T-cell (primary cell): ENCODE measurements at regions not wholly inside any gene's neighbourhood (a gene's known extent, or its start where the extent isn't known, plus 50 kb on each side); places are given as distances from the start of the nearest gene placed in this dataset.
"Not testable (repeated sequence)": the region's sequence is repeated elsewhere in the genome, so short reads cannot be mapped to it uniquely, and the experiment has no call there.

Experiments used
- ATAC-seq, 4 experiments: fragments of 200-7000 bp in 3 of 4; fragments of 150-1000 bp in 1 of 4; cut with Tn5 transposase; replicated peaks in 1 of 4; 1 replicate in 3 of 4; 2 replicates in 1 of 4; pipeline ENCODE4 v1.10.0; 2021; ENCODE audit warnings: moderate library complexity in 3 of 4, mild to moderate bottlenecking in 2 of 4, moderate number of reproducible peaks in 1 of 4
- CTCF ChIA-PET, 2 donors: fragments of 300-600 bp; sonication (Branson Sonifier 250); formaldehyde crosslinking; loops; one replicate each; lab custom pipeline; 2022; ENCODE audit warnings: antibody characterized with exemption in 2 of 2; lab: Charles Lee
- POLR2A ChIA-PET, 2 donors: fragments of 300-600 bp; sonication (Branson Sonifier 250); formaldehyde crosslinking; loops; one replicate each; lab custom pipeline; 2022; ENCODE audit warnings: antibody characterized with exemption in 2 of 2; lab: Charles Lee
- DNase-seq, 35 experiments: peaks; one replicate each; pipeline versions ENCODE4 v3.0.0 to v3.0.0-alpha.2; 2013 to 2023
- H3K27ac ChIP-seq: one replicate; pipeline ENCODE4 v1.5.1; 2013; ENCODE audit warnings: low read length
- H3K27me3 ChIP-seq, 2 experiments: replicated peaks in 1 of 2; 1 replicate in 1 of 2; 2 replicates in 1 of 2; pipeline versions ENCODE4 v1.6.1 to v1.7.0; 2013; ENCODE audit warnings: low read length in 1 of 2, mixed read lengths in 1 of 2; ENCODE audit not compliant: control insufficient read depth in 2 of 2, insufficient read depth in 2 of 2; ENCODE audit errors: extremely low read depth in 1 of 2
- H3K36me3 ChIP-seq, 2 donors: 1 replicate in 1 of 2; 2 replicates in 1 of 2; pipeline versions ENCODE4 v1.6.1 to v1.7.0; 2013; ENCODE audit warnings: low read length in 1 of 2; ENCODE audit not compliant: control insufficient read depth in 2 of 2, insufficient read depth in 1 of 2; ENCODE audit errors: extremely low read depth in 1 of 2
- H3K4me1 ChIP-seq, 2 experiments: 1 replicate in 1 of 2; 2 replicates in 1 of 2; pipeline versions ENCODE4 v1.6.1 to v1.7.0; 2013; ENCODE audit warnings: low read length in 2 of 2, mixed read lengths in 1 of 2; ENCODE audit not compliant: insufficient read depth in 2 of 2, control insufficient read depth in 1 of 2; ENCODE audit errors: extremely low read depth in 1 of 2
- H3K4me3 ChIP-seq, 2 donors: 1 replicate in 1 of 2; 2 replicates in 1 of 2; pipeline versions ENCODE4 v1.5.1 to v1.7.0; 2013; ENCODE audit warnings: mild to moderate bottlenecking in 2 of 2, low read length in 1 of 2, moderate library complexity in 1 of 2; ENCODE audit not compliant: control insufficient read depth in 1 of 2; ENCODE audit errors: extremely low read depth in 1 of 2
- H3K9me3 ChIP-seq: 2 replicates; pipeline ENCODE4 v1.7.0; 2013
- H3K27ac Mint-ChIP-seq, 2 donors: one replicate each; pipeline ENCODE4 v1.8.0; 2020 to 2021; ENCODE audit warnings: mild to moderate bottlenecking in 2 of 2, mixed read lengths in 2 of 2
- H3K27me3 Mint-ChIP-seq, 2 donors: one replicate each; pipeline ENCODE4 v1.8.0; 2021 to 2022; ENCODE audit warnings: mixed read lengths in 2 of 2
- H3K36me3 Mint-ChIP-seq: one replicate; pipeline ENCODE4 v1.8.0; 2021; ENCODE audit warnings: mixed read lengths
- H3K4me1 Mint-ChIP-seq, 3 donors: one replicate each; pipeline ENCODE4 v1.8.0; 2020 to 2022; ENCODE audit warnings: mixed read lengths in 3 of 3, mild to moderate bottlenecking in 1 of 3
- H3K4me3 Mint-ChIP-seq, 3 donors: one replicate each; pipeline ENCODE4 v1.8.0; 2020 to 2022; ENCODE audit warnings: mild to moderate bottlenecking in 3 of 3, mixed read lengths in 3 of 3, moderate library complexity in 3 of 3
- H3K9me3 Mint-ChIP-seq, 3 donors: one replicate each; pipeline ENCODE4 v1.8.0; 2020 to 2022; ENCODE audit warnings: mixed read lengths in 3 of 3
- WGBS: methylation state at CpG from one replicate; pipeline ENCODE4 v1.1.5; 2013; ENCODE audit warnings: missing lambda C conversion rate; ENCODE audit not compliant: insufficient coverage; 5-methylcytosine and 5-hydroxymethylcytosine counted together

GRCh38 chr4:145276050-145276449, 95.7 kb upstream of the OTUD4 start:
- Histone ChIP-seq H3K36me3 (no peaks in the 10 kb centered on the region), H3K4me3 (no peak overlapping the region), H3K9me3 (no peaks in the 10 kb centered on the region), H3K4me1 (no peaks in the 10 kb centered on the region), H3K27ac (no peak overlapping the region), H3K27me3 (no peaks in the 10 kb centered on the region)
- Mint-ChIP-seq H3K4me3 (no peak overlapping the region), H3K9me3 (no peaks in the 10 kb centered on the region), H3K27ac (no peak overlapping the region), H3K36me3 (no peaks in the 10 kb centered on the region), H3K27me3 (peaks cover 5 to 7% of the 10 kb centered on the region in 2 donors), H3K4me1 (no peaks in the 10 kb centered on the region)
- ChIA-PET POLR2A (interaction anchor here in 1 of 2 donors (0.7 kb wide), 1 partner anchor 89 kb away, joined by 6 read pairs; no protein-coding TSS in a partner anchor), CTCF (interaction anchor here in 1 of 2 donors (0.7 to 1.0 kb wide), 2 partner anchors 42 to 382 kb away, joined by 3 read pairs; no protein-coding TSS in a partner anchor)
- WGBS: no CpG with 5 or more reads among the region's 4 CpGs
- DNase-seq (no peak), ATAC-seq (no peak)

GRCh38 chr4:145271194-145271593, 90.8 kb upstream of the OTUD4 start:
- POLR2A ChIA-PET: no interaction called here
- CTCF ChIA-PET: interaction anchor here in 1 of 2 donors (0.6 kb wide), 1 partner anchor 185 kb away, joined by 6 read pairs; no protein-coding TSS in a partner anchor
- 100% methylated on average over 1 of the region's 2 CpGs for WGBS
- no peak overlapping the region for H3K27ac Mint-ChIP-seq
- H3K9me3 ChIP-seq: no peaks in the 10 kb centered on the region
- H3K9me3 Mint-ChIP-seq: no peaks in the 10 kb centered on the region
- H3K4me3 Mint-ChIP-seq: no peak overlapping the region
- no peaks in the 10 kb centered on the region for H3K4me1 ChIP-seq
- H3K36me3 ChIP-seq: no peaks in the 10 kb centered on the region
- H3K27me3 Mint-ChIP-seq: no peaks in the 10 kb centered on the region
- no peak for DNase-seq
- no peaks in the 10 kb centered on the region for H3K4me1 Mint-ChIP-seq
- peaks cover 0 to 3% of the 10 kb centered on the region in 2 experiments for H3K27me3 ChIP-seq
- H3K27ac ChIP-seq: no peak overlapping the region
- H3K4me3 ChIP-seq: no peak overlapping the region
- no peak for ATAC-seq
- H3K36me3 Mint-ChIP-seq: no peaks in the 10 kb centered on the region

GRCh38 chr4:145266881-145267280, 86.5 kb upstream of the OTUD4 start:
- POLR2A ChIA-PET: no interaction called here
- WGBS: 90% methylated on average over 2 of the region's 2 CpGs
- H3K36me3 Mint-ChIP-seq: no peaks in the 10 kb centered on the region
- no peaks in the 10 kb centered on the region for H3K9me3 Mint-ChIP-seq
- ATAC-seq (no peak), DNase-seq (no peak)
- H3K9me3 ChIP-seq: no peaks in the 10 kb centered on the region
- H3K4me1 Mint-ChIP-seq: no peaks in the 10 kb centered on the region
- no peaks in the 10 kb centered on the region for H3K36me3 ChIP-seq
- H3K27ac Mint-ChIP-seq: no peak overlapping the region
- no peak overlapping the region for H3K4me3 ChIP-seq
- H3K27ac ChIP-seq: no peak overlapping the region
- peaks cover 0 to 3% of the 10 kb centered on the region in 2 experiments for H3K27me3 ChIP-seq
- H3K27me3 Mint-ChIP-seq: no peaks in the 10 kb centered on the region
- CTCF ChIA-PET: no interaction called here
- no peaks in the 10 kb centered on the region for H3K4me1 ChIP-seq
- H3K4me3 Mint-ChIP-seq: no peak overlapping the region

GRCh38 chr4:145260091-145260490, 79.7 kb upstream of the OTUD4 start:
- peaks cover 0 to 5% of the 10 kb centered on the region in 2 donors for H3K36me3 ChIP-seq
- POLR2A ChIA-PET: no interaction called here
- WGBS: no CpG with 5 or more reads among the region's 3 CpGs

GRCh38 chr4:145255311-145255710, 74.9 kb upstream of the OTUD4 start:
- H3K27ac ChIP-seq, H3K4me1 ChIP-seq, H3K27me3 Mint-ChIP-seq, DNase-seq, H3K4me3 ChIP-seq, H3K36me3 Mint-ChIP-seq, H3K27ac Mint-ChIP-seq, H3K4me3 Mint-ChIP-seq, CTCF ChIA-PET, H3K4me1 Mint-ChIP-seq, H3K9me3 Mint-ChIP-seq, H3K27me3 ChIP-seq, POLR2A ChIA-PET, H3K9me3 ChIP-seq, H3K36me3 ChIP-seq, ATAC-seq: not testable (repeated sequence)
- WGBS: 77% methylated on average over 4 of the region's 4 CpGs

More at GRCh38 chr4:145260091-145260490, 79.7 kb upstream of the OTUD4 start:
- ATAC-seq (no peak), DNase-seq (no peak)
- no peak overlapping the region for H3K4me3 Mint-ChIP-seq
- peaks cover 0 to 4% (median 0%) of the 10 kb centered on the region in 3 donors for H3K9me3 Mint-ChIP-seq
- no peaks in the 10 kb centered on the region for H3K4me1 ChIP-seq
- CTCF ChIA-PET: interaction anchor here in 1 of 2 donors (0.5 kb wide), 1 partner anchor 235 kb away, joined by 4 read pairs; no protein-coding TSS in a partner anchor
- no peak overlapping the region for H3K27ac ChIP-seq
- no peaks in the 10 kb centered on the region for H3K36me3 Mint-ChIP-seq
- no peak overlapping the region for H3K4me3 ChIP-seq
- H3K27me3 ChIP-seq: peaks cover 0 to 6% of the 10 kb centered on the region in 2 experiments
- H3K9me3 ChIP-seq: no peaks in the 10 kb centered on the region
- no peak overlapping the region for H3K27ac Mint-ChIP-seq
- no peaks in the 10 kb centered on the region for H3K4me1 Mint-ChIP-seq
- no peaks in the 10 kb centered on the region for H3K27me3 Mint-ChIP-seq

GRCh38 chr4:145252190-145252589, 71.8 kb upstream of the OTUD4 start:
- no peaks in the 10 kb centered on the region for H3K9me3 ChIP-seq
- WGBS: no CpG with 5 or more reads among the region's 1 CpG
- no peak overlapping the region for H3K27ac ChIP-seq
- Mint-ChIP-seq H3K9me3 (no peaks in the 10 kb centered on the region), H3K4me1 (no peaks in the 10 kb centered on the region), H3K27ac (no peak overlapping the region), H3K4me3 (no peak overlapping the region), H3K36me3 (no peaks in the 10 kb centered on the region), H3K27me3 (peaks cover 16 to 18% of the 10 kb centered on the region in 2 donors)
- H3K4me3 ChIP-seq: no peak overlapping the region
- H3K36me3 ChIP-seq: no peaks in the 10 kb centered on the region
- ChIA-PET POLR2A (no interaction called here), CTCF (no interaction called here)
- DNase-seq (no peak), ATAC-seq (no peak)
- H3K4me1 ChIP-seq: no peaks in the 10 kb centered on the region
- peaks cover 0 to 2% of the 10 kb centered on the region in 2 experiments for H3K27me3 ChIP-seq

DNA sequence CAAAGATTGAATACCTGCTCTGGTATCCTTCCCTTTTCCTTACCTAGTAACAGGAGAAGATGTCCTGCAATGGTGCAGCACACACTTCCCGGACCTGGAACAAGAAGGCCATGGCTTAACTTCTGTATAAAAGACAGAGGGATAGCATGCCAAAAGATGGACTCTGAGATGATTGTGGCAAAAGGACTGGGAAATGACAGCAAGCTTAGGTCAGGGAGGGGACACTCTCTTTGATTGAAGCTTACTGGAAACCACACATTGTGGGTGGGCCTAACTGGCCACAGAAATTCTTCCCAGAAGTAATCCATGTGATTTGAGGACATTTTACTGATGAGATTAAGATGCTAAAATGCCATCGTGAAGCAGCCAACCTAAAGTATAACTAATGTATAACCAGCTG, 71.0 kb upstream of the OTUD4 start:
- no peak overlapping the region for H3K27ac ChIP-seq
- no peak overlapping the region for H3K4me3 Mint-ChIP-seq
- ATAC-seq (no peak), DNase-seq (no peak)
- H3K27ac Mint-ChIP-seq: no peak overlapping the region
- no peaks in the 10 kb centered on the region for H3K36me3 ChIP-seq
- ChIA-PET CTCF (no interaction called here), POLR2A (no interaction called here)
- H3K36me3 Mint-ChIP-seq: no peaks in the 10 kb centered on the region
- peaks cover 16 to 18% of the 10 kb centered on the region in 2 donors for H3K27me3 Mint-ChIP-seq
- H3K9me3 Mint-ChIP-seq: no peaks in the 10 kb centered on the region
- no peak overlapping the region for H3K4me3 ChIP-seq
- 80% methylated on average over 1 of the region's 2 CpGs for WGBS
- no peaks in the 10 kb centered on the region for H3K4me1 Mint-ChIP-seq
- peaks cover 0 to 2% of the 10 kb centered on the region in 2 experiments for H3K27me3 ChIP-seq
- H3K9me3 ChIP-seq: no peaks in the 10 kb centered on the region
- H3K4me1 ChIP-seq: no peaks in the 10 kb centered on the region
